HUDEP-2 (cell line): ENCODE measurements at regions not wholly inside any gene's neighbourhood (a gene's known extent, or its start where the extent isn't known, plus 50 kb on each side); places are given as distances from the start of the nearest gene placed in this dataset.

ENCODE experiments used
- DNase-seq, 76 experiments: peaks; one replicate each; lab custom pipeline; 2025; ENCODE audit not compliant: unreplicated experiment in 76 of 76; lab: John Stamatoyannopoulos, UW

GRCh38 chr10:100612601-100613595 is 77.2 kb downstream of the HIF1AN start:
- no peak for DNase-seq

GRCh38 chr10:100613846-100614245 is 78.1 kb downstream of the HIF1AN start:
- no peak for DNase-seq

GRCh38 chr10:100614429-100615095 is 78.8 kb downstream of the HIF1AN start:
- no peak for DNase-seq

DNA sequence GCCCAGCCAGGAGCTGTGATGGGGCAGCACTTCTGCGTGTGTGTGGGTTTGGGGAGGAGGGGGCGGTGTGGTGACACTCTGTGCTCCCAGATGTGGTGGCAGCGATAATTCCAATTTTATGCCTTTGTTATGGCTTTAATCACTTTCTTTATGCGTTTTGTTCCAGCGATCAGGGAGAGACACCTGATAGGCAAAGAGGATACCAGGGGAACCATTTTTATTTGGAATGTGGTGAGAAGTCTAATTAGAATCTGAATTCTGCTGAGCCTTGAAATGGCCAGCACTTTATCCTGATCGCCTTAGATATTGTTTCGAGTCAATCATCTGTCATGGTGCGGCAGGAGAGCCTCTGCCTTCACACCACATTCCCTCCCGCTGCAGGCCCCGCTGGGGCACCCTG is 79.5 kb downstream of the HIF1AN start:
- DNase-seq = no peak

- no peak for DNase-seq
Measured at GRCh38 chr10:100615908-100616307, 80.2 kb downstream of the HIF1AN start.

DNA sequence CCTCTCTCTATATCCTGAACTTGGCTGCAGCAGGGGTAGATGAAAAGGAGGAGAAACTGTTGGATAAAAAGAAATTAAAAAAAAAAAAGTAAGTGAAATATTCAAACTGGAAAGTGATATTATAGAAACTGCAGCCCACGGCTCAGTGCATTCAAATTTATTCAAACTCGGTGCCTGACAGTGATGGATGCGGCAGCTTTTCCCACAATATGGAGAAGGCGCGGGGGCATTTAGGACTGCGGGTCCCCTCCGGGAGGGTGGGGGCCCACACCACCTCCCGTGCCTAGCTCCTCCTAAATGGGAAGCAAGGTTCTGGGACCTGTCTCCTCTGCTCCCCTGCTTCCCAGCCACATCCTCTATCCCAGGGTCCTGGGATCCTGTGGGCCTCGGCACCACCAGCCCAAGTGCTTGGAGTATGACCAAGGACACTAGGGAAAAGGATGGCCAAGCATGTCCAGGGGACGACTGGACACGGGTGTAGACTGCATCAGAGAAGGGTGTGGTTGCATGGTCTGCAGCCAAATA is 82.4 kb downstream of the HIF1AN start:
- DNase-seq = no peak

DNA sequence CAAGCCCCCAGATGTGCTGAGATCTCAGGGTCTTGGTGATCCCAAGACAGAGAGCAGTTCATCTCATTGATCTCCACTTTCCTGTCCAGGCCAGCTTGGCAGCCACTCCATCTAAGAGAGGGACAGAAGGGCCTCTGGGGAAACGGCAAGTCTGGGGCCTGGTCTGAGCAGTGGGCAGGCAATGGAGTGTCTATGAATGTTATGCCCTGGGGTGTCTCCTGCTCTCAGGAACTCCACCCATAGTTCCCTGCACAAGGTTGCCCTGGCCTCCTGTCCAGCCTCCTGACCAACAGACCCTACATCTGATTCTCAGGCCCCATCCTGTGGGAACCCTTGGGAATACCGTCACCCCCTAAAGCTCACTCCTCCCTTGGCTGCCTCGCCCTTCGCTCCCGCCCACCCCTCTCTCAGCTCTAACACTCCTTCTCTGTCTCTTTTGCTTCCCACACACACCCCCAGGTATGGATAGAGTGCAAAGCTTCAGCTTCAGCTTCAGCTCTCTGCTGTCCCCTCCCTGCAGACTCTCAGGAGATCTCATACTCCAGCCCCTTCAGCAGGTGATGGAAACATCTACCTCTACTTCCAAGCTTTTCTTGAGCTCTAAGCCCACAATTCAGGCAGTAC is 83.0 kb downstream of the HIF1AN start:
- DNase-seq = no peak

GRCh38 chr10:100620087-100620835 is 84.5 kb downstream of the HIF1AN start:
- no peak for DNase-seq

GRCh38 chr10:100621360-100622205 is 85.8 kb downstream of the HIF1AN start:
- DNase-seq = no peak

DNA sequence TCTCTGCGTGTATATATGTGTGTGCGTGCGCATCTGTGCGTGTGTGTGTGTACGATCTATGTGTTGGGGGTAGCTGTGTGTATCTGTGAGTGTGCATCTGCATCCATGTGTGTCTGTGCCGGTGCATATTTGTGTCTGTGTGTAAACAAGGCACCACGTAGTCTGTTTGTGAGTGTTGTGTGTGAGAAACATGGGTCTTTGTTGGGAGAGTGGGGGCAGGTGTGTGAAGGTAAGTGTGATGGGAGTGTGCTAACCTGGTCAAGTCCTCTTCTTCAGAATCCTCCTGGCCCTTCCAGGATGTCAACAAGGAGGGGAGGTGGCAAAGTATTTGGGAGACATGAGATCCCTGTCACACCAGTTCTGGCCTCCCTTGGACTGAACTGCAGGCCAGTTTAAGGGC is 87.2 kb downstream of the HIF1AN start:
- DNase-seq = no peak

DNA sequence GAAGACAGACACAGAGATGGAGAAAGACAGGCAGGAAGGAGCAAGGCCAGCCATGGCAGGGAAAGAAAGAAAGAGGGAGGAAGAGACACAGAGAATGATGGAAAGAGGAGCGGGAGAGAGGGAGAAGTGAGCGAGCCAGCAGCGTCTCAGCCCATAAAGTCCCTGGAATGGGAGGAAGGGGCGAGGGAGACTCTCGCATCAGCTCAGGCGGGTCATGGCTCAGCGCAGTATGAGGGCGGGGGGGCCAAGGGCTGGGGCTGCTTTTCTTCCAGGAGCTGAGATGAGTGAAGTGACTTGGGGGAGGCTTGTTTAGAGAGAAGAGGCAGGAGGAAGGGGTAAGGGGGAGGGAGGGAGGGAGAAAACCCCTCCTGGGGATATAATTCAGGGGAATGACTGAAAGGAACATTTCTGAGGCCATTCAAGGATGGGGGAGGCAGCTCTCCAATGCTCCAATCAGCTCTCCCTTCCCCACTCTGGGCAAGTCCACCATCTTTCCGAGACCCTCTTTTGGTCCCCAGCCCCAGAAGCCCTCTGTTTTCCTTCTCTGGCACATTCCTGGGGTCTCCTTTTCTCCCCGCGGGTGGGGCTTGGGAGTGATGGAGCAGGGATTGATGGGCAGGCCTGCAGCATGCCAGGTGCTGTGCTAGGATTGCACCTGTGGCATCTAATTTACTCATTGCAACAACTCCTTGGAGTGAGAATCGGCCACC is 87.9 kb downstream of the HIF1AN start:
- DNase-seq = no peak

- no peak for DNase-seq
Measured at GRCh38 chr10:100624298-100624697, 88.6 kb downstream of the HIF1AN start.

DNA sequence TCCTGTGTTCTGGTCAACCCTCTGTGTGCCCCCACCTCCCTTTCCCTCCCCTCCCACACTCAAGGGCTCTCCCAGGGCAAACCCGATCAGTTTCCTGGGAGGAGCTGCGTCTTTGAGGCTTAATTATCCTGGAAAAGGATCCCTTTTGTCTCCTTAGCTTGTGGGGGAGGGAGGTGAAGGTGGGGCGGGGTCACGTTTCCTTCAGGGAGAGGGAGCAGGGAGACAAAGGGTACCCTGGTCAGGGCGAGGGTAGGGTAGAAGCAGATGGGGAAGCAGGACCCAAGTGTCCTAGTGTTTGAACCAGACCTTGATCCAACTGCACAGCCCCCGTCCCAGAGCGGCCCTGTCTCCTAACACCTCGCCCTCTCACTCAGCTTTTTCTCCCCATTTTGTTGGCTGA is 90.1 kb downstream of the HIF1AN start:
- DNase-seq = no peak

DNA sequence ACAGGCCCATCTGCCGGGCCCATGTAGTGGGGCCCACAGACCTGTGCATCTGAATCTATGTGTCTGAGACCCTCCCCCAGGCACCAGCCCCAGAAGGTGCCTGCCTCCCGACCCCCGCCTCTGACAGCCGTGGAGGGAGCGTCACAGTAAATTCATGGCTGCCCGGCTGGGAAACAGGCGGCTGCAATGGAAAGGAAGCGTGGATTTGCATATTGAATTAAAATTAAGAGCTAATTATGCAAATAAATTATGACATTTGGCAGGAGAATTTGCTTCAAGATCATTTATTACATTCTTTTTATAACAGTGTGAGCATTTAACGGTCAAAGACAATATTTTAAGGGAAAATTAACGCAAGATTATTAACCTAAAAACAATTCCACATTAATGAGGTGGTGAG is 92.3 kb downstream of the HIF1AN start:
- no peak for DNase-seq

DNA sequence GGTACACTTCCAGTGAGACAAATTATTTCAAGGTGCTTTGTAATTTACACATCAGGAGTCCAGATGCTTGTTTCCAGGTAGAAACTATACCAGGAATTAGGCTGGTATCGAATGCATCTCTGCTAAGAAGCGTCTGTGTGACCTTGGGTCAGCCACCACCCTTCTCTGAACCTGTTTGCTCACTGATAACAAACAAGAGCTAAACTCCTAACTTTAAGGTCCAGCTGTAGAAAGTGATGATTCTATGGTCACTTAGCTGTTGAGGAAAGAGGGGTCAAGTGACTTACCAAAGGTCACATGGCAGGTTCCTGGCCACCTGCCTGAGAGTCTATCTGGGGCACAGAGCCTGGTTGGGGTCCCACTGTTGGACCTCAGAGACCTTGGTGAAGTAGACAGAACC is 95.4 kb downstream of the HIF1AN start:
- peak in 27 of 76 experiments; percentile 4 to 64 (median 29) for DNase-seq

GRCh38 chr10:100632027-100632426 is 96.3 kb downstream of the HIF1AN start:
- DNase-seq = no peak

DNA sequence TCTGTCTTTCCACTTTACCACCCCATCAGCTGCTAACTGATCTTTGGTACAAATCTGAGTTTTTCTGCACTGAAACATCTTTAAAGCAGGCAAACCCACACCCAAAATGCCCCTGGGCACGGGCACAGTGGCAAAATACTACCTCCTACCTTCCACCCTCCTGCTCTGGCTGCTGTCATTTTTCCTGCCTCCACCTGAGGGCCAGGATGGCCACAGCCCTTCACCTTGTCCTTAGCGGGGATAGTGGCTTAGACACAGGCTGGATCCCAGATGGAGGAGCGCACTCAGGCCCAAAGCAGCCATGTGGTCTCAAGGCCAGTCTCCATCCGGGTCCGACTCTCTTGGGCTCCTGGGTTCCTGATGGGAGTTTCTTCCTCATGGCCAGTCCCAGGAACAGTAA is 98.3 kb downstream of the HIF1AN start:
- DNase-seq = no peak

GRCh38 chr10:100636848-100637553 is 101.3 kb downstream of the HIF1AN start:
- peak in 74 of 76 experiments; percentile 18 to 90 (median 66) for DNase-seq
